Sigmoid colon (tissue), 4 donors: ENCODE measurements at regions not wholly inside any gene's neighbourhood (a gene's known extent, or its start where the extent isn't known, plus 50 kb on each side); places are given as distances from the start of the nearest gene placed in this dataset.

Experiments
- CTCF ChIP-seq, 4 experiments: fragments of 450-650 bp in 3 of 4; fragments of 200-600 bp in 1 of 4; IDR thresholded peaks; one replicate each; pipeline ENCODE4 v1.5.1; 2016 to 2019; ENCODE audit warnings: antibody characterized with exemption in 4 of 4, mild to moderate bottlenecking in 3 of 4, moderate library complexity in 2 of 4
- POLR2A ChIP-seq, 2 donors: fragments of 450-650 bp; IDR thresholded peaks; one replicate each; pipeline ENCODE4 v1.6.1; 2016; ENCODE audit warnings: antibody characterized with exemption in 2 of 2, mild to moderate bottlenecking in 2 of 2, moderate library complexity in 2 of 2
- POLR2AphosphoS5 ChIP-seq, 4 donors: sonication (generic); formaldehyde crosslinking; IDR thresholded peaks; one replicate each; pipeline ENCODE4 v1.6.1; 2017; ENCODE audit warnings: antibody characterized with exemption in 4 of 4

GRCh38 chr1:36612121-36612520 is 129.4 kb upstream of the CSF3R start:
- no peak for TF ChIP-seq CTCF (IDR thresholded peaks at IDR 0.05)
- no peak for TF ChIP-seq POLR2A (IDR thresholded peaks at IDR 0.05)
- no peak for TF ChIP-seq POLR2AphosphoS5 (IDR thresholded peaks at IDR 0.05)
